WTC11 (cell line): ENCODE measurements at regions not wholly inside any gene's neighbourhood (a gene's known extent, or its start where the extent isn't known, plus 50 kb on each side); places are given as distances from the start of the nearest gene placed in this dataset.

Experiments used
- ATAC-seq: fragments of 200-7000 bp; cut with Tn5 transposase; 2 replicates; pipeline ENCODE4 v1.10.0; 2021; ENCODE audit warnings: mild to moderate bottlenecking, moderate library complexity
- CTCF ChIA-PET: fragments of 300-600 bp; sonication (Branson Sonifier 250); formaldehyde crosslinking; loops from one replicate; lab custom pipeline; 2021; ENCODE audit warnings: antibody characterized with exemption; lab: Charles Lee
- POLR2A ChIA-PET: fragments of 350-600 bp; sonication (Branson Sonifier 250); formaldehyde crosslinking; loops from one replicate; lab custom pipeline; 2021; ENCODE audit warnings: antibody characterized with exemption; lab: Charles Lee
- DNase-seq: peaks from one replicate; pipeline ENCODE4 v3.0.0; 2021; ENCODE audit warnings: low spot score
- H3K27ac Mint-ChIP-seq: 2 replicates; pipeline ENCODE4 v1.8.0; 2021; ENCODE audit warnings: mixed read lengths
- H3K27me3 Mint-ChIP-seq: 2 replicates; pipeline ENCODE4 v1.8.0; 2021; ENCODE audit warnings: low read depth, mild to moderate bottlenecking, moderate library complexity, mixed read lengths
- H3K36me3 Mint-ChIP-seq: 2 replicates; pipeline ENCODE4 v1.8.0; 2021; ENCODE audit warnings: mixed read lengths
- H3K4me1 Mint-ChIP-seq: 2 replicates; pipeline ENCODE4 v1.8.0; 2022; ENCODE audit warnings: mixed read lengths
- H3K4me3 Mint-ChIP-seq: 2 replicates; pipeline ENCODE4 v1.8.0; 2021; ENCODE audit warnings: mild to moderate bottlenecking, moderate library complexity, mixed read lengths
- H3K9me3 Mint-ChIP-seq: 2 replicates; pipeline ENCODE4 v1.8.0; 2021; ENCODE audit warnings: mixed read lengths
- CBFB ChIP-seq: sonication (generic); formaldehyde crosslinking; IDR thresholded peaks from 2 replicates; pipeline ENCODE4 v1.8.1; 2022; ENCODE audit warnings: mild to moderate bottlenecking, low read depth, missing genetic modification reagents
- ELF4 ChIP-seq: sonication (generic); formaldehyde crosslinking; IDR thresholded peaks from 2 replicates; pipeline ENCODE4 v1.8.1; 2022; ENCODE audit warnings: low read depth, mild to moderate bottlenecking, moderate library complexity, missing genetic modification reagents
- ESRRA ChIP-seq: sonication (generic); formaldehyde crosslinking; IDR thresholded peaks from 2 replicates; pipeline ENCODE4 v1.8.1; 2022; ENCODE audit warnings: mild to moderate bottlenecking, missing genetic modification reagents, borderline replicate concordance
- ETV6 ChIP-seq: sonication (generic); formaldehyde crosslinking; IDR thresholded peaks from 2 replicates; pipeline ENCODE4 v1.8.1; 2022; ENCODE audit warnings: mild to moderate bottlenecking, missing genetic modification reagents
- GTF2I ChIP-seq: fragments of 250-450 bp; sonication (Bioruptor Pico); conservative IDR thresholded peaks from 2 replicates; pipeline ENCODE4 v1.4.0; 2021; ENCODE audit warnings: mild to moderate bottlenecking
- HMGA2 ChIP-seq: fragments of 250-450 bp; sonication (Bioruptor Pico); IDR thresholded peaks from 2 replicates; pipeline ENCODE4 v1.4.0; 2021; ENCODE audit warnings: mild to moderate bottlenecking, moderate library complexity
- MXD4 ChIP-seq: fragments of 250-450 bp; sonication (Bioruptor Pico); IDR thresholded peaks from 2 replicates; pipeline ENCODE4 v1.8.0; 2021; ENCODE audit warnings: mild to moderate bottlenecking, moderate library complexity, borderline replicate concordance
- NR3C1 ChIP-seq: sonication (generic); formaldehyde crosslinking; conservative IDR thresholded peaks from 2 replicates; pipeline ENCODE4 v1.8.1; 2023; ENCODE audit warnings: low read depth, mild to moderate bottlenecking, missing genetic modification reagents
- PRRX2 ChIP-seq: fragments of 250-450 bp; sonication (Bioruptor Pico); IDR thresholded peaks from 2 replicates; pipeline ENCODE4 v1.8.0; 2021; ENCODE audit warnings: mild to moderate bottlenecking
- RORB ChIP-seq: fragments of 250-450 bp; sonication (Bioruptor Pico); IDR thresholded peaks from 2 replicates; pipeline ENCODE4 v1.9.0; 2021; ENCODE audit warnings: mild to moderate bottlenecking
- SMAD4 ChIP-seq: sonication (generic); formaldehyde crosslinking; IDR thresholded peaks from 2 replicates; pipeline ENCODE4 v1.8.0; 2022; ENCODE audit warnings: mild to moderate bottlenecking, missing genetic modification reagents
- SP1 ChIP-seq: sonication (generic); formaldehyde crosslinking; conservative IDR thresholded peaks from 2 replicates; pipeline ENCODE4 v1.8.1; 2022; ENCODE audit warnings: missing genetic modification reagents
- ZNF138 ChIP-seq: sonication (generic); formaldehyde crosslinking; conservative IDR thresholded peaks from 2 replicates; pipeline ENCODE4 v1.8.1; 2022; ENCODE audit warnings: mild to moderate bottlenecking, moderate library complexity, missing genetic modification reagents
- ZNF219 ChIP-seq: sonication (generic); formaldehyde crosslinking; IDR thresholded peaks from 2 replicates; pipeline ENCODE4 v1.8.0; 2023; ENCODE audit warnings: missing genetic modification reagents, mild to moderate bottlenecking, borderline replicate concordance
- ZNF232 ChIP-seq: sonication (generic); formaldehyde crosslinking; IDR thresholded peaks from 2 replicates; pipeline ENCODE4 v1.8.0; 2022; ENCODE audit warnings: mild to moderate bottlenecking, missing genetic modification reagents
- ZNF671 ChIP-seq: fragments of 250-450 bp; sonication (Bioruptor Pico); IDR thresholded peaks from 2 replicates; pipeline ENCODE4 v1.8.0; 2021; ENCODE audit warnings: mild to moderate bottlenecking
- TF ChIP-seq, protein P1 (sequence below): fragments of 250-450 bp; sonication (Bioruptor Pico); IDR thresholded peaks from 2 replicates; pipeline ENCODE4 v1.8.0; 2021; ENCODE audit warnings: mild to moderate bottlenecking
- TF ChIP-seq, protein P2 (sequence below): sonication (generic); formaldehyde crosslinking; IDR thresholded peaks from 2 replicates; pipeline ENCODE4 v1.8.1; 2022; ENCODE audit warnings: low read depth, mild to moderate bottlenecking, moderate library complexity, missing genetic modification reagents, borderline replicate concordance
- TF ChIP-seq, protein P3 (sequence below): sonication (generic); formaldehyde crosslinking; IDR thresholded peaks from 2 replicates; pipeline ENCODE4 v1.8.1; 2023; ENCODE audit warnings: mild to moderate bottlenecking, missing genetic modification reagents, moderate library complexity
- TF ChIP-seq, protein P4 (sequence below): fragments of 250-450 bp; sonication (Bioruptor Pico); IDR thresholded peaks from 2 replicates; pipeline ENCODE4 v2.1.2; 2022; ENCODE audit warnings: mild to moderate bottlenecking, moderate library complexity
- TF ChIP-seq, protein P5 (sequence below): sonication (generic); formaldehyde crosslinking; IDR thresholded peaks from 2 replicates; pipeline ENCODE4 v1.8.1; 2023; ENCODE audit warnings: mild to moderate bottlenecking, missing genetic modification reagents, borderline replicate concordance

DNA sequence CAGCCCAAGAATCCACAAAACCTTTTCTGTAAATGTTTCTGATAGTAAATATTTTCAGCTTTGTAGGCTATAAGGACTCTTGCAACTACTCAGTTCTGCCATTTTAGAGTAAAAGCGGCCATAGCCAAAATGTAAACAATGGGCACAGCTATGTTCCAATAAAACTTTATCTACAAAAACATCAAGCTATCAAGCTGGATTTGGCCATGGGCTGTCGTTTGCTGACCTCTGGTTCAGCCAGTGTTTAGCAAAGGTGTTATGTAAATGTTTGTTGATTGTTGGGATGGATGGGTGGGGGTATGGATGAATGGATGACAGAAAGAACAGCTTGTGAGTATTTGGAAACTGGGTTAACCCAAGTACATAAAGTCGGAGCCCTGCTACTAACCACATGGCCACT, 111.1 kb upstream of the VRK1 start (continued):
- no peak for TF ChIP-seq ZNF138
- TF ChIP-seq, all 79 proteins: peak for 0

DNA sequence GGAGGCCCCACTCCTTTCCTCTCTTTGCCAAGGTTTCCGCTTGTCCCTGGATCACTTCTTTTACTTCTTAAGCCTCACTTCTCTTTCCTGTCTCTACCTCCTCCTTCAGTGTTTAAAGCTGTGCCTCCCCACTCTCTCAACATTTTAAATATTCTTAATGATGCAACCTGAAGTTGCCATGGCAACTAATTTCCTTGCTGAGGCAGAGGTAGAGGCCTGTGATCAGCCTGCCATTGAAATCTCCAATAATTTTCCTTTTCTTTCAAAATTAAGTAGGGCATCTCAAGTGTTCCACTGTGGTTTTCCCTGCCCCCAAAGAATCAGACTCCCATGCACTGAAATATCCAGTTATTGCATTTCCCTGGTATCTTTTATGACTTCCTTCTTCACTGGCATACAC, 108.6 kb upstream of the VRK1 start:
- no peaks in the 10 kb centered on the region for H3K9me3 Mint-ChIP-seq
- no peak for ATAC-seq
- CTCF ChIA-PET, result interaction anchor here (1.1 kb wide), 1 partner anchor 53 kb away, joined by 4 read pairs; no protein-coding TSS in a partner anchor
- DNase-seq, result no peak
- H3K27ac Mint-ChIP-seq, result no peak overlapping the region
- H3K4me1 Mint-ChIP-seq, result peaks cover 9% of the 10 kb centered on the region
- TF ChIP-seq ZNF232 (no peak), NR3C1 (CRISPR knock-in tag) (no peak), HMGA2 (CRISPR knock-in tag) (no peak), ELF4 (CRISPR knock-in tag) (no peak), GTF2I (CRISPR knock-in tag) (no peak), ZNF219 (CRISPR knock-in tag) (no peak), PRRX2 (no peak), ZNF671 (CRISPR knock-in tag) (no peak), CBFB (CRISPR knock-in tag) (no peak), SMAD4 (no peak), MXD4 (CRISPR knock-in tag) (no peak), ESRRA (CRISPR knock-in tag) (no peak), ETV6 (CRISPR knock-in tag) (no peak), SP1 (CRISPR knock-in tag) (no peak), RORB (CRISPR knock-in tag) (no peak)
- TF ChIP-seq, protein P1, sequence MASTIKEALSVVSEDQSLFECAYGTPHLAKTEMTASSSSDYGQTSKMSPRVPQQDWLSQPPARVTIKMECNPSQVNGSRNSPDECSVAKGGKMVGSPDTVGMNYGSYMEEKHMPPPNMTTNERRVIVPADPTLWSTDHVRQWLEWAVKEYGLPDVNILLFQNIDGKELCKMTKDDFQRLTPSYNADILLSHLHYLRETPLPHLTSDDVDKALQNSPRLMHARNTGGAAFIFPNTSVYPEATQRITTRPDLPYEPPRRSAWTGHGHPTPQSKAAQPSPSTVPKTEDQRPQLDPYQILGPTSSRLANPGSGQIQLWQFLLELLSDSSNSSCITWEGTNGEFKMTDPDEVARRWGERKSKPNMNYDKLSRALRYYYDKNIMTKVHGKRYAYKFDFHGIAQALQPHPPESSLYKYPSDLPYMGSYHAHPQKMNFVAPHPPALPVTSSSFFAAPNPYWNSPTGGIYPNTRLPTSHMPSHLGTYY (CRISPR knock-in tag), result no peak
- TF ChIP-seq, protein P2, sequence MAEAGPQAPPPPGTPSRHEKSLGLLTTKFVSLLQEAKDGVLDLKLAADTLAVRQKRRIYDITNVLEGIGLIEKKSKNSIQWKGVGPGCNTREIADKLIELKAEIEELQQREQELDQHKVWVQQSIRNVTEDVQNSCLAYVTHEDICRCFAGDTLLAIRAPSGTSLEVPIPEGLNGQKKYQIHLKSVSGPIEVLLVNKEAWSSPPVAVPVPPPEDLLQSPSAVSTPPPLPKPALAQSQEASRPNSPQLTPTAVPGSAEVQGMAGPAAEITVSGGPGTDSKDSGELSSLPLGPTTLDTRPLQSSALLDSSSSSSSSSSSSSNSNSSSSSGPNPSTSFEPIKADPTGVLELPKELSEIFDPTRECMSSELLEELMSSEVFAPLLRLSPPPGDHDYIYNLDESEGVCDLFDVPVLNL (CRISPR knock-in tag), result no peak
- TF ChIP-seq, protein P3, sequence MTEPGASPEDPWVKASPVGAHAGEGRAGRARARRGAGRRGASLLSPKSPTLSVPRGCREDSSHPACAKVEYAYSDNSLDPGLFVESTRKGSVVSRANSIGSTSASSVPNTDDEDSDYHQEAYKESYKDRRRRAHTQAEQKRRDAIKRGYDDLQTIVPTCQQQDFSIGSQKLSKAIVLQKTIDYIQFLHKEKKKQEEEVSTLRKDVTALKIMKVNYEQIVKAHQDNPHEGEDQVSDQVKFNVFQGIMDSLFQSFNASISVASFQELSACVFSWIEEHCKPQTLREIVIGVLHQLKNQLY (CRISPR knock-in tag), result no peak
- TF ChIP-seq, protein P4, sequence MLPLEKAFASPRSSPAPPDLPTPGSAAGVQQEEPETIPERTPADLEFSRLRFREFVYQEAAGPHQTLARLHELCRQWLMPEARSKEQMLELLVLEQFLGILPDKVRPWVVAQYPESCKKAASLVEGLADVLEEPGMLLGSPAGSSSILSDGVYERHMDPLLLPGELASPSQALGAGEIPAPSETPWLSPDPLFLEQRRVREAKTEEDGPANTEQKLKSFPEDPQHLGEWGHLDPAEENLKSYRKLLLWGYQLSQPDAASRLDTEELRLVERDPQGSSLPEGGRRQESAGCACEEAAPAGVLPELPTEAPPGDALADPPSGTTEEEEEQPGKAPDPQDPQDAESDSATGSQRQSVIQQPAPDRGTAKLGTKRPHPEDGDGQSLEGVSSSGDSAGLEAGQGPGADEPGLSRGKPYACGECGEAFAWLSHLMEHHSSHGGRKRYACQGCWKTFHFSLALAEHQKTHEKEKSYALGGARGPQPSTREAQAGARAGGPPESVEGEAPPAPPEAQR (CRISPR knock-in tag), result no peak
- TF ChIP-seq, protein P5, sequence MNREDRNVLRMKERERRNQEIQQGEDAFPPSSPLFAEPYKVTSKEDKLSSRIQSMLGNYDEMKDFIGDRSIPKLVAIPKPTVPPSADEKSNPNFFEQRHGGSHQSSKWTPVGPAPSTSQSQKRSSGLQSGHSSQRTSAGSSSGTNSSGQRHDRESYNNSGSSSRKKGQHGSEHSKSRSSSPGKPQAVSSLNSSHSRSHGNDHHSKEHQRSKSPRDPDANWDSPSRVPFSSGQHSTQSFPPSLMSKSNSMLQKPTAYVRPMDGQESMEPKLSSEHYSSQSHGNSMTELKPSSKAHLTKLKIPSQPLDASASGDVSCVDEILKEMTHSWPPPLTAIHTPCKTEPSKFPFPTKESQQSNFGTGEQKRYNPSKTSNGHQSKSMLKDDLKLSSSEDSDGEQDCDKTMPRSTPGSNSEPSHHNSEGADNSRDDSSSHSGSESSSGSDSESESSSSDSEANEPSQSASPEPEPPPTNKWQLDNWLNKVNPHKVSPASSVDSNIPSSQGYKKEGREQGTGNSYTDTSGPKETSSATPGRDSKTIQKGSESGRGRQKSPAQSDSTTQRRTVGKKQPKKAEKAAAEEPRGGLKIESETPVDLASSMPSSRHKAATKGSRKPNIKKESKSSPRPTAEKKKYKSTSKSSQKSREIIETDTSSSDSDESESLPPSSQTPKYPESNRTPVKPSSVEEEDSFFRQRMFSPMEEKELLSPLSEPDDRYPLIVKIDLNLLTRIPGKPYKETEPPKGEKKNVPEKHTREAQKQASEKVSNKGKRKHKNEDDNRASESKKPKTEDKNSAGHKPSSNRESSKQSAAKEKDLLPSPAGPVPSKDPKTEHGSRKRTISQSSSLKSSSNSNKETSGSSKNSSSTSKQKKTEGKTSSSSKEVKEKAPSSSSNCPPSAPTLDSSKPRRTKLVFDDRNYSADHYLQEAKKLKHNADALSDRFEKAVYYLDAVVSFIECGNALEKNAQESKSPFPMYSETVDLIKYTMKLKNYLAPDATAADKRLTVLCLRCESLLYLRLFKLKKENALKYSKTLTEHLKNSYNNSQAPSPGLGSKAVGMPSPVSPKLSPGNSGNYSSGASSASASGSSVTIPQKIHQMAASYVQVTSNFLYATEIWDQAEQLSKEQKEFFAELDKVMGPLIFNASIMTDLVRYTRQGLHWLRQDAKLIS (CRISPR knock-in tag), result no peak
- no peak overlapping the region for H3K4me3 Mint-ChIP-seq
- H3K27me3 Mint-ChIP-seq, result peaks cover 26% of the 10 kb centered on the region
- POLR2A ChIA-PET, result interaction anchor here (0.5 kb wide), 1 partner anchor 63 kb away, joined by 5 read pairs; no protein-coding TSS in a partner anchor
- no peaks in the 10 kb centered on the region for H3K36me3 Mint-ChIP-seq
